GM23338 (cell line): ENCODE measurements at regions not wholly inside any gene's neighbourhood (a gene's known extent, or its start where the extent isn't known, plus 50 kb on each side); places are given as distances from the start of the nearest gene placed in this dataset.

Source experiments
- ATAC-seq: fragments of 200-7000 bp; cut with Tn5 transposase; 3 replicates; pipeline ENCODE4 v1.9.1; 2020
- DNase-seq: peaks from one replicate; pipeline ENCODE4 v3.0.0-alpha.2; 2015; ENCODE audit warnings: low spot score
- H2AFZ ChIP-seq: fragments of 200-600 bp; sonication (generic); 2 replicates; pipeline ENCODE4 v1.8.0; 2016; ENCODE audit warnings: antibody characterized with exemption, mild to moderate bottlenecking, moderate library complexity
- H3F3A ChIP-seq: fragments of 200-600 bp; sonication (generic); replicated peaks from 2 replicates; pipeline ENCODE4 v1.8.0; 2017; ENCODE audit warnings: antibody characterized with exemption, mixed run types, low read depth
- H3K27ac ChIP-seq: fragments of 200-600 bp; sonication (generic); 2 replicates; pipeline ENCODE4 v1.6.1; 2016; ENCODE audit warnings: low read depth
- H3K27me3 ChIP-seq: fragments of 200-600 bp; sonication (generic); 2 replicates; pipeline ENCODE4 v1.8.0; 2016; ENCODE audit warnings: mild to moderate bottlenecking, mixed run types, moderate library complexity; ENCODE audit not compliant: insufficient read depth
- H3K36me3 ChIP-seq: fragments of 200-600 bp; sonication (generic); 2 replicates; pipeline ENCODE4 v1.8.0; 2016; ENCODE audit warnings: mild to moderate bottlenecking; ENCODE audit not compliant: insufficient read depth
- H3K4me1 ChIP-seq: fragments of 200-600 bp; sonication (generic); 2 replicates; pipeline ENCODE4 v1.8.0; 2016; ENCODE audit warnings: mild to moderate bottlenecking, moderate library complexity; ENCODE audit not compliant: insufficient read depth
- H3K4me2 ChIP-seq: fragments of 200-600 bp; sonication (generic); 2 replicates; pipeline ENCODE4 v1.7.1; 2017; ENCODE audit warnings: mixed run types
- H3K4me3 ChIP-seq: fragments of 200-600 bp; sonication (generic); 2 replicates; pipeline ENCODE4 v1.6.1; 2016; ENCODE audit warnings: mixed run types
- H3K79me2 ChIP-seq: fragments of 200-600 bp; sonication (generic); replicated peaks from 2 replicates; pipeline ENCODE4 v1.8.0; 2017; ENCODE audit warnings: mild to moderate bottlenecking; ENCODE audit not compliant: insufficient read depth
- H3K9me2 ChIP-seq: fragments of 200-600 bp; sonication (generic); 2 replicates; pipeline ENCODE4 v1.8.0; 2017; ENCODE audit not compliant: insufficient read depth
- H4K20me1 ChIP-seq: fragments of 200-600 bp; sonication (generic); replicated peaks from 2 replicates; pipeline ENCODE4 v1.8.0; 2017; ENCODE audit warnings: mild to moderate bottlenecking; ENCODE audit not compliant: insufficient read depth
- H3K27ac Mint-ChIP-seq: 2 replicates; pipeline ENCODE4 v1.8.0; 2020; ENCODE audit warnings: inconsistent platforms, mild to moderate bottlenecking, moderate library complexity, mixed read lengths
- H3K27me3 Mint-ChIP-seq: 3 replicates; pipeline ENCODE4 v1.8.0; 2022; ENCODE audit warnings: low read depth, mild to moderate bottlenecking, moderate library complexity, mixed read lengths, inconsistent platforms; ENCODE audit not compliant: insufficient read depth, poor library complexity
- H3K36me3 Mint-ChIP-seq: 3 replicates; pipeline ENCODE4 v1.8.0; 2021; ENCODE audit warnings: low read depth, mild to moderate bottlenecking, inconsistent platforms, moderate library complexity, mixed read lengths
- H3K4me1 Mint-ChIP-seq: 3 replicates; pipeline ENCODE4 v1.8.0; 2020; ENCODE audit warnings: mild to moderate bottlenecking, inconsistent platforms, mixed read lengths
- H3K4me3 Mint-ChIP-seq: 3 replicates; pipeline ENCODE4 v1.8.0; 2021; ENCODE audit warnings: moderate library complexity, mild to moderate bottlenecking, inconsistent platforms, mixed read lengths
- H3K9me3 Mint-ChIP-seq: 3 replicates; pipeline ENCODE4 v1.8.0; 2020; ENCODE audit warnings: moderate library complexity, mild to moderate bottlenecking, inconsistent platforms, mixed read lengths
- CREB1 ChIP-seq: fragments of 250-450 bp; sonication (Bioruptor Pico); IDR thresholded peaks from 2 replicates; pipeline ENCODE4 v1.5.0; 2020; ENCODE audit warnings: low read depth, mild to moderate bottlenecking, moderate library complexity
- EZH2 ChIP-seq: fragments of 200-600 bp; sonication (generic); IDR thresholded peaks from one replicate; pipeline ENCODE4 v1.8.0; 2017; ENCODE audit warnings: antibody characterized with exemption, mild to moderate bottlenecking, low read depth; ENCODE audit not compliant: unreplicated experiment
- EZH2phosphoT487 ChIP-seq: fragments of 200-600 bp; sonication (generic); IDR thresholded peaks from one replicate; pipeline ENCODE4 v1.8.1; 2018; ENCODE audit warnings: antibody characterized with exemption; ENCODE audit not compliant: unreplicated experiment
- JUNB ChIP-seq: IDR thresholded peaks from one replicate; pipeline ENCODE4 v1.6.1; 2016; ENCODE audit warnings: antibody characterized with exemption; ENCODE audit not compliant: unreplicated experiment
- NANOG ChIP-seq: IDR thresholded peaks from 2 replicates; pipeline ENCODE4 v1.6.1; 2016; ENCODE audit warnings: antibody characterized with exemption, borderline replicate concordance
- POLR2AphosphoS5 ChIP-seq: IDR thresholded peaks from 2 replicates; pipeline ENCODE4 v1.6.1; 2016; ENCODE audit warnings: antibody characterized with exemption, low read depth
- ZNF114 ChIP-seq: fragments of 250-450 bp; sonication (Bioruptor Pico); IDR thresholded peaks from 2 replicates; pipeline ENCODE4 v1.5.0; 2020; ENCODE audit warnings: mild to moderate bottlenecking, moderate library complexity
- ZNF331 ChIP-seq: fragments of 250-450 bp; sonication (Bioruptor Pico); IDR thresholded peaks from 2 replicates; pipeline ENCODE4 v1.5.0; 2020; ENCODE audit warnings: low read depth, mild to moderate bottlenecking, moderate library complexity
- TF ChIP-seq, protein P1 (sequence below): IDR thresholded peaks from one replicate; pipeline ENCODE4 v1.6.1; 2018; ENCODE audit warnings: antibody characterized with exemption; ENCODE audit not compliant: unreplicated experiment
- TF ChIP-seq, protein P2 (sequence below), 2 experiments: fragments of 200-600 bp in 1 of 2; sonication (generic) in 1 of 2; conservative IDR thresholded peaks; 2 replicates each; pipeline versions ENCODE4 v1.5.1 to v1.6.1; 2016 to 2017; ENCODE audit warnings: antibody characterized with exemption in 2 of 2, low read depth in 2 of 2, mild to moderate bottlenecking in 2 of 2, moderate library complexity in 1 of 2
- TF ChIP-seq, protein P3 (sequence below): IDR thresholded peaks from 2 replicates; pipeline ENCODE4 v1.6.1; 2016; ENCODE audit warnings: antibody characterized with exemption
- TF ChIP-seq, protein P4 (sequence below): fragments of 250-450 bp; sonication (Bioruptor Pico); IDR thresholded peaks from 2 replicates; pipeline ENCODE4 v1.5.0; 2020; ENCODE audit warnings: mild to moderate bottlenecking, moderate library complexity

DNA sequence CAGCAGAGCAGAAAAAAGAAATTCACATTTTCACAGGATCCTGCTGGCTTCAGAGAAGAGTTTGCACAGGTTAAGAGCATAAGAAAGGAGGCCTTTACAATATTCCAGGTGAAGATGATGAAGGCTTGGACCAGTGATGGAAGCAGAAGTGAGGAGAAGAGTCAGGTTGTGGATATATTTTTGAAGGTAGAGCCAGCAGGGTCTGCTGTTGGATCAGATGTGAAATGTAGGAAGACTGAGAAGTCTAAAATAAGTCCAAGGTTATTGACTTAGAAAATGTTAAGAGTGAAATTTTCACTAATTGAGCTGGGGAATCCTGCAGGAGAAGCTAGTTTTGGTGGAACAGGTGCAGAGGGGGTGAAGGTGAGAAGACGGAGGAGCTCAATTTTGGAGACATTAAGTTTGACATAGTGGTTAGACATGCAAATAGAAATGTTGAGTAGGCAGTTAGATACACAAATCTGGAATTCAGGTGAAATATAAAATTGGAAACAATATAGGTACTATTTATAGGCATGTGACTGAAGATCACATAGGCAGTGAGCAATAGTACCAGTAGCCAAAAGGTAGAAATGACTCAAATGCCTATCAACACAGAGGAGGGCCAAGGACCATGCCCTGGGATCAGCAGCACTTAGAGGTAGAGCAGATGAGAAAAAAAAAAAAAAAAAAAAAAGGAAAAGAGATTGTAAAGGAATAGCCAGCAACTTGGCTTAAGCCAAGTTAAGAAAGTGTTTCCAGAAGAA, 252.0 kb downstream of the AASDHPPT start (continued):
- TF ChIP-seq, protein P1, sequence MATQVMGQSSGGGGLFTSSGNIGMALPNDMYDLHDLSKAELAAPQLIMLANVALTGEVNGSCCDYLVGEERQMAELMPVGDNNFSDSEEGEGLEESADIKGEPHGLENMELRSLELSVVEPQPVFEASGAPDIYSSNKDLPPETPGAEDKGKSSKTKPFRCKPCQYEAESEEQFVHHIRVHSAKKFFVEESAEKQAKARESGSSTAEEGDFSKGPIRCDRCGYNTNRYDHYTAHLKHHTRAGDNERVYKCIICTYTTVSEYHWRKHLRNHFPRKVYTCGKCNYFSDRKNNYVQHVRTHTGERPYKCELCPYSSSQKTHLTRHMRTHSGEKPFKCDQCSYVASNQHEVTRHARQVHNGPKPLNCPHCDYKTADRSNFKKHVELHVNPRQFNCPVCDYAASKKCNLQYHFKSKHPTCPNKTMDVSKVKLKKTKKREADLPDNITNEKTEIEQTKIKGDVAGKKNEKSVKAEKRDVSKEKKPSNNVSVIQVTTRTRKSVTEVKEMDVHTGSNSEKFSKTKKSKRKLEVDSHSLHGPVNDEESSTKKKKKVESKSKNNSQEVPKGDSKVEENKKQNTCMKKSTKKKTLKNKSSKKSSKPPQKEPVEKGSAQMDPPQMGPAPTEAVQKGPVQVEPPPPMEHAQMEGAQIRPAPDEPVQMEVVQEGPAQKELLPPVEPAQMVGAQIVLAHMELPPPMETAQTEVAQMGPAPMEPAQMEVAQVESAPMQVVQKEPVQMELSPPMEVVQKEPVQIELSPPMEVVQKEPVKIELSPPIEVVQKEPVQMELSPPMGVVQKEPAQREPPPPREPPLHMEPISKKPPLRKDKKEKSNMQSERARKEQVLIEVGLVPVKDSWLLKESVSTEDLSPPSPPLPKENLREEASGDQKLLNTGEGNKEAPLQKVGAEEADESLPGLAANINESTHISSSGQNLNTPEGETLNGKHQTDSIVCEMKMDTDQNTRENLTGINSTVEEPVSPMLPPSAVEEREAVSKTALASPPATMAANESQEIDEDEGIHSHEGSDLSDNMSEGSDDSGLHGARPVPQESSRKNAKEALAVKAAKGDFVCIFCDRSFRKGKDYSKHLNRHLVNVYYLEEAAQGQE: no peak
- TF ChIP-seq JUNB (no peak), CREB1 (CRISPR knock-in tag) (no peak), EZH2 (no peak), POLR2AphosphoS5 (no peak)

DNA sequence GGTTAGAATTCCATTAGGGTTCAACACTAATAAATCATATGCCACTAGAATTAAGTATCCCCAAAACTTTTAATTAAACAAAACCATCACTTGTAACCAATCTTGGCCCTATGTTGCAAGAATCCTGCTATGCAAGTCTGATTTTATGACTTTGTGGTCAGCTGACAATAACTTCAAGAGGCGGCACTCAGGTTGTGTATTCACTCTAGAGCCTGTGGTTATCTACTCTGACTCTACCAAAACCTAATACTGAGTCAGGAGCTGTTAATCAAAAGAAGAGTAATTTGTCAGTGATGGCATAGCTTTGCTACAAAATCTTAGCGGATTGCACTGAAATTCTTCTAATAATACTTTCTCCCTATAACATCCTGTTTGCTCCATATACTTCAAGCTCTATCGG, 253.7 kb downstream of the AASDHPPT start:
- peaks cover 12% of the 10 kb centered on the region for H3K4me1 ChIP-seq
- no peaks in the 10 kb centered on the region for H3K9me3 Mint-ChIP-seq
- no peaks in the 10 kb centered on the region for H3F3A ChIP-seq
- no peaks in the 10 kb centered on the region for H3K36me3 Mint-ChIP-seq
- peaks cover 4% of the 10 kb centered on the region for H3K9me2 ChIP-seq
- H4K20me1 ChIP-seq: no peaks in the 10 kb centered on the region
- ATAC-seq: no peak
- H3K27me3 ChIP-seq: no peaks in the 10 kb centered on the region
- no peaks in the 10 kb centered on the region for H3K36me3 ChIP-seq
- H2AFZ ChIP-seq: no peak overlapping the region
- DNase-seq: no peak
- H3K4me2 ChIP-seq: no peak overlapping the region
- peaks cover 7% of the 10 kb centered on the region for H3K27me3 Mint-ChIP-seq
- no peak overlapping the region for H3K27ac ChIP-seq
- no peak overlapping the region for H3K27ac Mint-ChIP-seq
- H3K79me2 ChIP-seq: no peaks in the 10 kb centered on the region
- H3K4me3 ChIP-seq: no peak overlapping the region
- H3K4me1 Mint-ChIP-seq: peaks cover 16% of the 10 kb centered on the region
- no peak overlapping the region for H3K4me3 Mint-ChIP-seq
- TF ChIP-seq EZH2 (no peak), ZNF331 (CRISPR knock-in tag) (no peak), JUNB (no peak), CREB1 (CRISPR knock-in tag) (no peak), EZH2phosphoT487 (no peak), ZNF114 (CRISPR knock-in tag) (no peak), NANOG (no peak)
- TF ChIP-seq, protein P2, sequence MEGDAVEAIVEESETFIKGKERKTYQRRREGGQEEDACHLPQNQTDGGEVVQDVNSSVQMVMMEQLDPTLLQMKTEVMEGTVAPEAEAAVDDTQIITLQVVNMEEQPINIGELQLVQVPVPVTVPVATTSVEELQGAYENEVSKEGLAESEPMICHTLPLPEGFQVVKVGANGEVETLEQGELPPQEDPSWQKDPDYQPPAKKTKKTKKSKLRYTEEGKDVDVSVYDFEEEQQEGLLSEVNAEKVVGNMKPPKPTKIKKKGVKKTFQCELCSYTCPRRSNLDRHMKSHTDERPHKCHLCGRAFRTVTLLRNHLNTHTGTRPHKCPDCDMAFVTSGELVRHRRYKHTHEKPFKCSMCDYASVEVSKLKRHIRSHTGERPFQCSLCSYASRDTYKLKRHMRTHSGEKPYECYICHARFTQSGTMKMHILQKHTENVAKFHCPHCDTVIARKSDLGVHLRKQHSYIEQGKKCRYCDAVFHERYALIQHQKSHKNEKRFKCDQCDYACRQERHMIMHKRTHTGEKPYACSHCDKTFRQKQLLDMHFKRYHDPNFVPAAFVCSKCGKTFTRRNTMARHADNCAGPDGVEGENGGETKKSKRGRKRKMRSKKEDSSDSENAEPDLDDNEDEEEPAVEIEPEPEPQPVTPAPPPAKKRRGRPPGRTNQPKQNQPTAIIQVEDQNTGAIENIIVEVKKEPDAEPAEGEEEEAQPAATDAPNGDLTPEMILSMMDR (conservative IDR thresholded peaks at IDR 0.05; ENCODE audit: low read depth in 2 of 2): no peak
- TF ChIP-seq, protein P3, sequence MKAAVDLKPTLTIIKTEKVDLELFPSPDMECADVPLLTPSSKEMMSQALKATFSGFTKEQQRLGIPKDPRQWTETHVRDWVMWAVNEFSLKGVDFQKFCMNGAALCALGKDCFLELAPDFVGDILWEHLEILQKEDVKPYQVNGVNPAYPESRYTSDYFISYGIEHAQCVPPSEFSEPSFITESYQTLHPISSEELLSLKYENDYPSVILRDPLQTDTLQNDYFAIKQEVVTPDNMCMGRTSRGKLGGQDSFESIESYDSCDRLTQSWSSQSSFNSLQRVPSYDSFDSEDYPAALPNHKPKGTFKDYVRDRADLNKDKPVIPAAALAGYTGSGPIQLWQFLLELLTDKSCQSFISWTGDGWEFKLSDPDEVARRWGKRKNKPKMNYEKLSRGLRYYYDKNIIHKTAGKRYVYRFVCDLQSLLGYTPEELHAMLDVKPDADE: no peak
- TF ChIP-seq, protein P4, sequence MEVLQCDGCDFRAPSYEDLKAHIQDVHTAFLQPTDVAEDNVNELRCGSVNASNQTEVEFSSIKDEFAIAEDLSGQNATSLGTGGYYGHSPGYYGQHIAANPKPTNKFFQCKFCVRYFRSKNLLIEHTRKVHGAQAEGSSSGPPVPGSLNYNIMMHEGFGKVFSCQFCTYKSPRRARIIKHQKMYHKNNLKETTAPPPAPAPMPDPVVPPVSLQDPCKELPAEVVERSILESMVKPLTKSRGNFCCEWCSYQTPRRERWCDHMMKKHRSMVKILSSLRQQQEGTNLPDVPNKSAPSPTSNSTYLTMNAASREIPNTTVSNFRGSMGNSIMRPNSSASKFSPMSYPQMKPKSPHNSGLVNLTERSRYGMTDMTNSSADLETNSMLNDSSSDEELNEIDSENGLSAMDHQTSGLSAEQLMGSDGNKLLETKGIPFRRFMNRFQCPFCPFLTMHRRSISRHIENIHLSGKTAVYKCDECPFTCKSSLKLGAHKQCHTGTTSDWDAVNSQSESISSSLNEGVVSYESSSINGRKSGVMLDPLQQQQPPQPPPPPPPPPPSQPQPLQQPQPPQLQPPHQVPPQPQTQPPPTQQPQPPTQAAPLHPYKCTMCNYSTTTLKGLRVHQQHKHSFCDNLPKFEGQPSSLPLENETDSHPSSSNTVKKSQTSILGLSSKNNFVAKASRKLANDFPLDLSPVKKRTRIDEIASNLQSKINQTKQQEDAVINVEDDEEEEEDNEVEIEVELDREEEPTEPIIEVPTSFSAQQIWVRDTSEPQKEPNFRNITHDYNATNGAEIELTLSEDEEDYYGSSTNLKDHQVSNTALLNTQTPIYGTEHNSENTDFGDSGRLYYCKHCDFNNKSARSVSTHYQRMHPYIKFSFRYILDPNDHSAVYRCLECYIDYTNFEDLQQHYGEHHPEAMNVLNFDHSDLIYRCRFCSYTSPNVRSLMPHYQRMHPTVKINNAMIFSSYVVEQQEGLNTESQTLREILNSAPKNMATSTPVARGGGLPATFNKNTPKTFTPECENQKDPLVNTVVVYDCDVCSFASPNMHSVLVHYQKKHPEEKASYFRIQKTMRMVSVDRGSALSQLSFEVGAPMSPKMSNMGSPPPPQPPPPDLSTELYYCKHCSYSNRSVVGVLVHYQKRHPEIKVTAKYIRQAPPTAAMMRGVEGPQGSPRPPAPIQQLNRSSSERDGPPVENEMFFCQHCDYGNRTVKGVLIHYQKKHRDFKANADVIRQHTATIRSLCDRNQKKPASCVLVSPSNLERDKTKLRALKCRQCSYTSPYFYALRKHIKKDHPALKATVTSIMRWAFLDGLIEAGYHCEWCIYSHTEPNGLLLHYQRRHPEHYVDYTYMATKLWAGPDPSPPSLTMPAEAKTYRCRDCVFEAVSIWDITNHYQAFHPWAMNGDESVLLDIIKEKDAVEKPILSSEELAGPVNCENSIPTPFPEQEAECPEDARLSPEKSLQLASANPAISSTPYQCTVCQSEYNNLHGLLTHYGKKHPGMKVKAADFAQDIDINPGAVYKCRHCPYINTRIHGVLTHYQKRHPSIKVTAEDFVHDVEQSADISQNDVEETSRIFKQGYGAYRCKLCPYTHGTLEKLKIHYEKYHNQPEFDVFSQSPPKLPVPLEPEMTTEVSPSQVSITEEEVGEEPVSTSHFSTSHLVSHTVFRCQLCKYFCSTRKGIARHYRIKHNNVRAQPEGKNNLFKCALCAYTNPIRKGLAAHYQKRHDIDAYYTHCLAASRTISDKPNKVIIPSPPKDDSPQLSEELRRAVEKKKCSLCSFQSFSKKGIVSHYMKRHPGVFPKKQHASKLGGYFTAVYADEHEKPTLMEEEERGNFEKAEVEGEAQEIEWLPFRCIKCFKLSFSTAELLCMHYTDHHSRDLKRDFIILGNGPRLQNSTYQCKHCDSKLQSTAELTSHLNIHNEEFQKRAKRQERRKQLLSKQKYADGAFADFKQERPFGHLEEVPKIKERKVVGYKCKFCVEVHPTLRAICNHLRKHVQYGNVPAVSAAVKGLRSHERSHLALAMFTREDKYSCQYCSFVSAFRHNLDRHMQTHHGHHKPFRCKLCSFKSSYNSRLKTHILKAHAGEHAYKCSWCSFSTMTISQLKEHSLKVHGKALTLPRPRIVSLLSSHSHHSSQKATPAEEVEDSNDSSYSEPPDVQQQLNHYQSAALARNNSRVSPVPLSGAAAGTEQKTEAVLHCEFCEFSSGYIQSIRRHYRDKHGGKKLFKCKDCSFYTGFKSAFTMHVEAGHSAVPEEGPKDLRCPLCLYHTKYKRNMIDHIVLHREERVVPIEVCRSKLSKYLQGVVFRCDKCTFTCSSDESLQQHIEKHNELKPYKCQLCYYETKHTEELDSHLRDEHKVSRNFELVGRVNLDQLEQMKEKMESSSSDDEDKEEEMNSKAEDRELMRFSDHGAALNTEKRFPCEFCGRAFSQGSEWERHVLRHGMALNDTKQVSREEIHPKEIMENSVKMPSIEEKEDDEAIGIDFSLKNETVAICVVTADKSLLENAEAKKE (CRISPR knock-in tag): no peak
